ENCODE measurements at regions not wholly inside any gene's neighbourhood (a gene's known extent, or its start where the extent isn't known, plus 50 kb on each side); places are given as distances from the start of the nearest gene placed in this dataset.
A peak's percentile ranks its signal among the peaks of the same experiment; 100 is the strongest.
"Not testable (repeated sequence)": the region's sequence is repeated elsewhere in the genome, so short reads cannot be mapped to it uniquely, and the experiment has no call there.

GRCh38 chr4:123537906-123538402, 141.4 kb downstream of the SPRY1 start:
- not testable (repeated sequence) for DNase-seq (ENCODE audit: low read depth in 2 of 2)

- no peak for DNase-seq (ENCODE audit: low read depth in 2 of 2)
These were observed 149.3 kb downstream of the SPRY1 start for GRCh38 chr4:123545667-123546572.

GRCh38 chr4:123546573-123547060, 150.0 kb downstream of the SPRY1 start:
- DNase-seq (ENCODE audit: low read depth in 2 of 2): no peak

- DNase-seq (ENCODE audit: low read depth in 2 of 2): no peak
These were observed 150.9 kb downstream of the SPRY1 start for GRCh38 chr4:123547216-123548165.

GRCh38 chr4:123553279-123553678, 156.7 kb downstream of the SPRY1 start:
- no peak for DNase-seq (ENCODE audit: low read depth in 2 of 2)

- no peak for DNase-seq (ENCODE audit: low read depth in 2 of 2)
These were observed 157.4 kb downstream of the SPRY1 start for GRCh38 chr4:123553733-123554637.

- DNase-seq (ENCODE audit: low read depth in 2 of 2): no peak
These were observed 158.2 kb downstream of the SPRY1 start for GRCh38 chr4:123554801-123555232.

- no peak for DNase-seq (ENCODE audit: low read depth in 2 of 2)
These were observed 158.7 kb downstream of the SPRY1 start for GRCh38 chr4:123555233-123555806.

- no peak for DNase-seq (ENCODE audit: low read depth in 2 of 2)
These were observed 159.2 kb downstream of the SPRY1 start for GRCh38 chr4:123555807-123556273.

- DNase-seq (ENCODE audit: low read depth in 2 of 2): no peak
These were observed 159.9 kb downstream of the SPRY1 start for GRCh38 chr4:123556526-123556925.

- DNase-seq (ENCODE audit: low read depth in 2 of 2): no peak
These were observed 161.4 kb downstream of the SPRY1 start for GRCh38 chr4:123557857-123558536.

GRCh38 chr4:123558865-123559264, 162.3 kb downstream of the SPRY1 start:
- DNase-seq (ENCODE audit: low read depth in 2 of 2): no peak

- DNase-seq (ENCODE audit: low read depth in 2 of 2): no peak
These were observed 163.6 kb downstream of the SPRY1 start for GRCh38 chr4:123559955-123560871.

- no peak for DNase-seq (ENCODE audit: low read depth in 2 of 2)
These were observed 164.9 kb downstream of the SPRY1 start for GRCh38 chr4:123561525-123561924.

- no peak for DNase-seq (ENCODE audit: low read depth in 2 of 2)
These were observed 166.6 kb downstream of the SPRY1 start for GRCh38 chr4:123562994-123563750.

GRCh38 chr4:123564758-123565346, 168.3 kb downstream of the SPRY1 start:
- DNase-seq (ENCODE audit: low read depth in 2 of 2): peak; percentile 2 to 21

- no peak for DNase-seq (ENCODE audit: low read depth in 2 of 2)
These were observed 172.3 kb downstream of the SPRY1 start for GRCh38 chr4:123568936-123569335.

- DNase-seq (ENCODE audit: low read depth in 2 of 2): no peak
These were observed 172.9 kb downstream of the SPRY1 start for GRCh38 chr4:123569541-123569940.
